BJ (cell line): ENCODE measurements at regions not wholly inside any gene's neighbourhood (a gene's known extent, or its start where the extent isn't known, plus 50 kb on each side); places are given as distances from the start of the nearest gene placed in this dataset.

ENCODE experiments used
- CTCF ChIA-PET: fragments of 350-600 bp; formaldehyde crosslinking; extraction: SDS; loops from one replicate; lab custom pipeline; 2021; ENCODE audit warnings: antibody characterized with exemption, inconsistent platforms; lab: Yijun Ruan, JAX
- POLR2A ChIA-PET: fragments of 300-600 bp; sonication (Branson Sonifier 250); formaldehyde crosslinking; extraction: SDS; loops from one replicate; lab custom pipeline; 2021; ENCODE audit warnings: antibody characterized with exemption; lab: Charles Lee
- DNase-seq: peaks from one replicate; pipeline ENCODE4 v3.0.0-alpha.2; 2011; ENCODE audit warnings: low read depth
- H3K27me3 ChIP-seq: 2 replicates; pipeline ENCODE4 v1.6.0; 2011; ENCODE audit warnings: low read length; ENCODE audit not compliant: control insufficient read depth, insufficient read depth
- H3K36me3 ChIP-seq: 2 replicates; pipeline ENCODE4 v1.5.1; 2011; ENCODE audit warnings: low read length; ENCODE audit not compliant: control insufficient read depth, insufficient read depth
- H3K4me3 ChIP-seq: 2 replicates; pipeline ENCODE4 v1.5.1; 2011; ENCODE audit warnings: low read depth, mild to moderate bottlenecking, control low read depth, low read length
- TF ChIP-seq, protein P1 (sequence below): IDR thresholded peaks from 2 replicates; pipeline ENCODE4 v1.5.1; 2011; ENCODE audit warnings: low read depth, mild to moderate bottlenecking, control low read depth, inconsistent platforms, low read length, moderate library complexity; ENCODE audit not compliant: insufficient read depth

DNA sequence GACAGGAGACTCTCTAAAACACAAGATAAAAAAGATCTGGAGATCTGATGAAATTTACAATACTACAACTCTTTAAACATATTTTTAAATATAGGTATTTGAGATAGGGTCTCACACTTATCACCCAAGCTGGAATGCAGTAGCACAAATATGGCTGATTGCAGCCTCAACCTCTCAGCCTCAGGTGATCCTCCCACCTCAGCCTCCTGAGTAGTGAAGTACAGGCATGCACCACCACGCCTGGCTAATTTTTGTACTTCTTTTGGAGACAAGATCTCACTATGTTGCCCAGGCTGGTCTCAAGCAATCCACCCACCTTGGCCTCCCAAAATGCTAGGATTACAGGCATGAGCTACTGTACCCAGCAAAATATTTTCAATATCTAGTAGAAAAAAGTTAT is 170.0 kb upstream of the NR5A2 start:
- no peaks in the 10 kb centered on the region for H3K36me3 ChIP-seq
- POLR2A ChIA-PET = no interaction called here
- DNase-seq = no peak
- no peaks in the 10 kb centered on the region for H3K27me3 ChIP-seq
- TF ChIP-seq, protein P1, sequence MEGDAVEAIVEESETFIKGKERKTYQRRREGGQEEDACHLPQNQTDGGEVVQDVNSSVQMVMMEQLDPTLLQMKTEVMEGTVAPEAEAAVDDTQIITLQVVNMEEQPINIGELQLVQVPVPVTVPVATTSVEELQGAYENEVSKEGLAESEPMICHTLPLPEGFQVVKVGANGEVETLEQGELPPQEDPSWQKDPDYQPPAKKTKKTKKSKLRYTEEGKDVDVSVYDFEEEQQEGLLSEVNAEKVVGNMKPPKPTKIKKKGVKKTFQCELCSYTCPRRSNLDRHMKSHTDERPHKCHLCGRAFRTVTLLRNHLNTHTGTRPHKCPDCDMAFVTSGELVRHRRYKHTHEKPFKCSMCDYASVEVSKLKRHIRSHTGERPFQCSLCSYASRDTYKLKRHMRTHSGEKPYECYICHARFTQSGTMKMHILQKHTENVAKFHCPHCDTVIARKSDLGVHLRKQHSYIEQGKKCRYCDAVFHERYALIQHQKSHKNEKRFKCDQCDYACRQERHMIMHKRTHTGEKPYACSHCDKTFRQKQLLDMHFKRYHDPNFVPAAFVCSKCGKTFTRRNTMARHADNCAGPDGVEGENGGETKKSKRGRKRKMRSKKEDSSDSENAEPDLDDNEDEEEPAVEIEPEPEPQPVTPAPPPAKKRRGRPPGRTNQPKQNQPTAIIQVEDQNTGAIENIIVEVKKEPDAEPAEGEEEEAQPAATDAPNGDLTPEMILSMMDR = no peak
- CTCF ChIA-PET = no interaction called here
- no peak overlapping the region for H3K4me3 ChIP-seq

DNA sequence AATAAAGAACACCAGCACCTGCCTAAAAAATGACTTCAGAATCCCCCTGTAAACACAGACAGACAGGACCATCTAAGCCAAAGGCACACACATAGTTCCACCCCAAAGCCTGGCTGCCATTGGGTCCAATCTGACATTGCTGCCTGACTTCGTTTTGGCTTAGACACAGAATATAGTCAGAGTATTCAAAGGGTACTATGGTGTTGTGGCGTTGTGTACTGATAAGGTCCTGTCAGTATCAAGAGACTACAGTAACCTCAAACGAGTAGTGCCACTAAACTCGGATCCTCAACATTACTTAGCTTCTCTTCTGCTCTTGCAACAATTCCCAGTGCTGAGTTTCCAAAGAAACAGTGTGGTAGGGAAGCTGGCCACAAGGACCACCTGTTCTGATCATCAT is 169.3 kb upstream of the NR5A2 start:
- ChIA-PET CTCF (interaction anchor here (0.6 kb wide), 1 partner anchor 88 kb away, joined by 3 read pairs; no protein-coding TSS in a partner anchor), POLR2A (no interaction called here)
- Histone ChIP-seq H3K27me3 (no peaks in the 10 kb centered on the region), H3K4me3 (no peak overlapping the region), H3K36me3 (no peaks in the 10 kb centered on the region)
- TF ChIP-seq, protein P1 = no peak
- DNase-seq = no peak

- no peak for DNase-seq
- POLR2A ChIA-PET = no interaction called here
- CTCF ChIA-PET = no interaction called here
- Histone ChIP-seq H3K36me3 (no peaks in the 10 kb centered on the region), H3K4me3 (no peak overlapping the region), H3K27me3 (no peaks in the 10 kb centered on the region)
- TF ChIP-seq, protein P1 = no peak
These were observed 168.7 kb upstream of the NR5A2 start for GRCh38 chr1:199858856-199859255.

DNA sequence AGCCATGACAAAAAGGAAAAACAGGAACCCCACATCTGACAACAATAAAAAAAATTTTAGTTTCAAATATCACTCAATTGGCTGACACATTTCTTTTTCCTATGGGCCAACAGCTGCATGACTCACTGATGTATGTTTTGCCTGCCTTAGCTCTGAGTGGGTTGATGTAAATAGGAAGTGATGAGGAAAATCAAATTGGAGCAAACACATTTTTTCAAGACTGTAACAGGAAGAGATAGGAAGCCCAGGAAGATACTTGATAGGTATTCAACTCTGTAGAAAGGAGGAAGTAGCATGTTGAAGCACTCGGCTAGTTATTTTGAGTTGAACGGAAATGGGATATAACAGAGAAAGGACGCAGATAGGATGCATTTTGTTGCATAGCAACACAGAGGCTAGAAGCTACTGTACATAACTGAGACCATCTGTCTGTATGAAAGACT is 168.0 kb upstream of the NR5A2 start:
- TF ChIP-seq, protein P1 = no peak
- Histone ChIP-seq H3K4me3 (no peak overlapping the region), H3K27me3 (no peaks in the 10 kb centered on the region), H3K36me3 (no peaks in the 10 kb centered on the region)
- ChIA-PET CTCF (no interaction called here), POLR2A (no interaction called here)
- DNase-seq = no peak

DNA sequence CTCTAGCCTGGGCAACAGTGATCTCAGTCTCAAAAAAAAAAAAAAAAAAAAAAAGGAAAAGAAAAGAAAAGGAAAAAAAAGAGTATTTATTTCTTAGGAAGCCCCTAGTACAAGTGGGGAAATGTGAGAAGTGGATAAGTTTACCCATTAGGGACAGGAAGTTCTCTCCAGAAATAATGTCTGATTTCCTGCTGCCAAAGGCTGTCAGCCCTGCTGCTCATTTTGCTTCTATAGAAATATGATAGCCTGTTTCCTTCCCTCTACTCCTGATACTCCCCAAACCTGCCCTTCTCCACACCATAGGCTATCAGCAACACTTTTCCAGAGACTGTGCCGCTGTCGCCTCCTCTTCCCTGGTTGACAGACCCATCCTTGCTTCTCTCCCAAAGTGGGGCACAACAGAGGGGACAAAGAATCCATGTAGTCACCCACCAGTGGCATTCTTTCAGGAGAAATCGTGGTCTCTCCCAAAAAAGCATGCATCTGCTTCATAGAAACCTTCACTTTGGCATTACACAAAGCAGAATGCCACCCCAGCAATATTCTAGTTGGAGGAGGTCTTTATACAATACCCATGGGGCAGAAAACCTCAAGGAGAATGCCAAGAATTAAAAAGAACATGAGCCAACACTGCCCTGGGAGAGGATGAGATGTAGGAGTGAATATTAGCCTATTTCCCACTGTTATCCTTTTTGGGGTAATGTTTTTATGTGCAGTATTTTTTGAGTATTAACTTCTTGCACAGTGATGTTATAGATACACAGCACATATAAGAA is 166.3 kb upstream of the NR5A2 start:
- DNase-seq = no peak
- CTCF ChIA-PET = no interaction called here
- H3K36me3 ChIP-seq = no peaks in the 10 kb centered on the region
- TF ChIP-seq, protein P1 = no peak
- POLR2A ChIA-PET = no interaction called here
- no peak overlapping the region for H3K4me3 ChIP-seq
- no peaks in the 10 kb centered on the region for H3K27me3 ChIP-seq
